HG02642 (cell line): ENCODE measurements at regions not wholly inside any gene's neighbourhood (a gene's known extent, or its start where the extent isn't known, plus 50 kb on each side); places are given as distances from the start of the nearest gene placed in this dataset.

ENCODE experiments used
- ATAC-seq: cut with Tn5 transposase; IDR thresholded peaks from one replicate; pipeline ENCODE4 v1.9.1; 2021; ENCODE audit warnings: mild to moderate bottlenecking; ENCODE audit not compliant: unreplicated experiment, poor library complexity

- ATAC-seq: no peak
These were observed 272.4 kb upstream of the MYO3A start for GRCh38 chr10:25661632-25662031.

DNA sequence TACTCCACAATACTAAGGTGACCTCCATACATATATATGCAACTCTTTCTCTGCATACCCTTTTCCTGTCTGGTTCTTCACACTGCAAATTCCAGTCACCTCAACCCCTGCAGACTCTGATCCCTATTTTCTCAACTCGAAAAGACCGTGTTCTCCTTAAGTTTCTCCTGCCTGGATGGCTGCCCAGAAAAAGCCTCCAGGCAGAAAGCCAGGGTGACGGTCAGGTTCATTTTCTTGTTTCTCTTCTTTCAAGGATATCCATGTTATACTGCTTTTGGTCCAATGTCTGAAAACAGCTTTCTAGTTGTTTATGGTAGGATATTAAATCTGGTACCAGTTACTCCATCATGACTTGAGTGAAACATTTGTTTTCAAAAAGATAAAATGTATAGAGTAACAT lies 267.8 kb upstream of the MYO3A start:
- ATAC-seq: no peak

DNA sequence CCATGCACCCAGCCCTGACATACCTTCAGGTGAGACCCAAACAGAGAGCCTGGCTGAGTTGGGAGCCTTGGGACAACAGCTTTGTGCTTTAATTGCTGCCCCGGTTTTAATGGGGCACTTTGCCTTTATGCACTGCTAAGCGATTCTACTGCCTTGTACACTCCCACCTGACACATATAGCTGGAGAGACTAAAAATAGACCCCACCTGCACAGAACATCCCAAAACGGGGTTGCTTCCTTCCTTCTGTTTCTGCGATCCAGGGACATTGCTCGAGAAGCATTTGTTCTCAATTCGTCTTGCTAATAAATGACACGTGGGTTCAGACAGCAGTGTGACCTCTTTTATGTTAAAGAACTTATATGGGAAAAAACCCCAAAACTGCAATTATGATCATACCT lies 258.8 kb upstream of the MYO3A start:
- no peak for ATAC-seq

DNA sequence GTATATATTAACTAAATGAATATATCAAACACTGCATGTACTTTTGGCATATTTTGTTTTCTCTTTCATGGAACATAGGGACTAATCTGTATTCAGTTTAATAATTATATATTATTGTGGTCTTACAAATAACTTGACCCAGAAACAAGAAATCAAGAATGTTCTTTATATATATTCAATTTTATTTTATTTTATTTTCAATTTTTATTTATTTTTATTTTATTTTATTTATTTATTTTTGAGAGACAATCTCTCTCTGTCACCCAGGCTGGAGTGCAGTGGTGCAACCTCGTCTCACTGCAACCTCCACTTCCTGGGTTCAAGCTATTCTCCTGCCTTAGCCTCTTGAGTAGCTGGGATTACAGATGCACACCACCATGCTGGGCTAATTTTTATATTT lies 258.4 kb upstream of the MYO3A start:
- no peak for ATAC-seq

GRCh38 chr10:25678220-25678619 lies 255.8 kb upstream of the MYO3A start:
- no peak for ATAC-seq

DNA sequence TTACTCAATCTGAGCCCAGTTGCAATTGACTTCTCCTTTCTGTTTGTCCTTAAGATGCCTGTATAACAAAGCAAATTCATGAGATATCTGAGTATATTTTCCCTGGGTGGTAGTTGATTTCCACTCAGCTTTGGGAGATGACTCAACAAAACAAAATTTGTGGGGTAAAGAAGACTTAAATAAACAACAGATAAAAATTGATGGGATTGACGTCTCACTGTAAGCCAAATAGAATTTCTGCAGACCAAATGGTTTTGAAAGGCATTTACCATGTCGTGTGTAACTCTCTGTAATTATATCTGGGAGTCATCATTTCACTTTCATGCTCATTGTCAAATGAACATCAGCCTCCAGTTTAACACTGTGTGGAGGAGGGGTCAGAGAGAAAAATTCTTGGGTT lies 255.4 kb upstream of the MYO3A start:
- ATAC-seq: no peak

- no peak for ATAC-seq
These were observed 251.7 kb upstream of the MYO3A start for GRCh38 chr10:25682203-25682851.

DNA sequence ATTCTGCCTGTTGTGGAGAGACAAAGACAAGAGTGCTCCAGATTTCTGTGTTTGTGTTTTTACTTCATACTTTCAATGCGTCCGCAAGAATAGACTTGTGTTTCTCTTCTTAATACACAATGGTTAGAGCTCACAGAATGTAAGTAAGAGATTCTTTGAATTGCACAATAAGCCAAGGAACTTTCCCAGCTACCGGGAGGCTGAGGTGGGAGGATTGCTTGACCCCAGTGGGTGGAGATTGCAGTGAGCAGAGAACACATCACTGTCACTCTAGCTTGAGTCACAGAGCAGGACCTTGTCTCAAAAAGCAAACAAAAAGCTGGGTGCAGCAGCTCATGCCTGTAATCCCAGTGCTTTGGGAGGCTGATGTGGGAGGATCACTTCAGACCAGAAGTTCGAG lies 250.7 kb upstream of the MYO3A start:
- ATAC-seq: no peak

DNA sequence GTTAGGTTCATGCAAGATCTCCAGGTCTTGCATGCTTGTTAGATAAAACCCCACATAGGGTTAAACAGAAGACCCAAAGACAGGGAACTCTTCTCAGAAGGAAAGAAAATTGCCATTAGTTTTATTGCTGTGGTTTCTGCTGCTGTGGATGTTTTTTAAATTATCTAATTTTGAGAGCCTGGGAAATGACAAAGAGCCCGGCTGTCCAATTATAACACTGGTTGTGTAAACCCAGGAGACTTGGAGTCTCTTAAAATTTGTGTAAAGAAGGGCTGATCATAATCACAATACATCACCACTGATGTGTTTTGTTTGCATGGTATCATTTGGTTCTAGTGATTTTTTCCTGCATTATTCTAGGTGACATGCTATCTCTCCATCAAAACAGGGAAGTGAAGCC lies 246.5 kb upstream of the MYO3A start:
- ATAC-seq: no peak

DNA sequence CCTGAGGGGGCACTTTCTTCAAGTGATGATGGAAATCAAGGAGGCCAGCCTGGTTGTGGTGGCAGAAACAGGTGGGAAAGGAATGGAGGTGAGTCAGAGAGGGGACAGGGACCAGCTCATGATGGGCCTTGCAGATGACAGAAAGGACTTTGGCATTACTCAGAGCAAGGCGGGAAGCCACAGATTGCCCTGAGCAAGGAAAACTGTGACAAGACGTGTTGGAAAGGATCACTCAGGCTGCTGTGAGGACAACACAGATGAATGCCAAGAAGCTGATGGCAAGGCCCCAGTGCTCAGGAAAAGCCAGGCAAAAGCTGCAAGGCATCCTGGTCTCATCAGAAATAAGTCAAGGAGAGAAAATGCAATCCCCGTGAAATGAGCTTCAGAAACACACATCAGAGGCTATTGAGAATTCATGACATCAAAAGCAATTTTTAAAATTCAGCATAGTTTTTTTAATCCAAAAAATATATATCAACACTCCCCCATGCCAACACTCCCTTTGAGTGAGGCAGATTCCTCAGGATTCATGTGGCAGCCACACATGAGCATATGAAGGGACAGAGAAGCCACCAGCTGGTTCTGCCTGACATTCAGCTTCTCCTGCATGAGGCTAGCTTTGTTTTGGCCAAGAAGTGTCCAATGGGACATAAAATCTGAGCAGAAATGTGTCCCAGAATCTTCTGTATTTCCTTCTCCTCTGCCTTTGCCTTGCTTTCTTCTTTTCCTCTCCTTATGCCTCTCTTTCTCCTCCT lies 244.5 kb upstream of the MYO3A start:
- ATAC-seq: no peak

DNA sequence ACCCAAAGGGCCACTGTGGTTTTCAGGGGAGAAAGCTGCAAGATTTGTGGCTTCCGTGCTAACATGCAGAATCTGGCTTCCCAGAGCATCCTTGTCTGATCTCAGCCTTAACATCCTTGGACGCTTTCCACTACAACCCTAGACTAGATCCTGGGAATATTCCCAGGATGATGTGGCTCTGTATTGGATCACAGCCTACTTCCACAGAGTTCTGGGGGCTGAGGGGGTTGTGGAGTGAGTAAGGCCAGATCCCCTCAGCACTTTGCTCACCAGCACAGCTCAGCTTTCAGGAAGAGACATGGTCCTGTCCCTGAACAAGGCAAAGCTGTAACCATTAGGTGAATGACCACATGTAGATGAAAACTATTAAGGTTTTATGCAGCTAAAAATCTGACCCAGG lies 241.3 kb upstream of the MYO3A start:
- no peak for ATAC-seq

DNA sequence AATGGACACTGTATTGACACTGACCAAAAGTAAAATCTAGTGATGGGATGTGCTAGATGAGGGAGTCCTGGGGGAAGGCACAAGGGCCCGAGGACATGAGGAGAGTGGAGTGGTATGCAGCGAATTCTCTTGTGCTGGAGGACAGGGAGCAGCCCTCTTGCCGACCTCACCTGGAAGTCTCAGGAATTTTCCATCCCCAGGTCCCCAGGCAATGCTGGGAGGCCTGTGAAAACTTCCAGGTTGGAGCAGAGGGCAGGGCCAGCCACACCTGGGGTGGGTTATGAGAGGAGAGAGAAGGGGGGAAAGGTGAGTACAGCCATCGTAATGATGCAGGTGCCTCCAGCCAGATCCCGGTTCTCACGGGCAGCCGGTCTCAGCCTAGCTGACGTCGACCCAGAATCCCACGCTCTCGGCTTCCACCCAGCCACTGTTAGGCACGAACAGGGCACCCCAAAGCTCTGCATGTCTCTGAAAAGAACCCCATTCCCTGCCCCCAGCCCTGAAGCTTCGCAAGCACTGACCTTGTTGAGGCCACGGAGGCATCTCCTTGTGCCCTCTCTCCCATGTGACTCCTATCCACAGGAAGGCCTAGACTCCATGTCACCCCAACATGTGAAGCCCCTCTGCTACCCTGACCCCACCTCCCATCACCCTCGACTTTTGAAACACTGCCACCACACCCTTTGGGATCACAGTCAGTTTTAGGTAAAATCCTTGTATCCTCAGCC lies 239.7 kb upstream of the MYO3A start:
- ATAC-seq: no peak

DNA sequence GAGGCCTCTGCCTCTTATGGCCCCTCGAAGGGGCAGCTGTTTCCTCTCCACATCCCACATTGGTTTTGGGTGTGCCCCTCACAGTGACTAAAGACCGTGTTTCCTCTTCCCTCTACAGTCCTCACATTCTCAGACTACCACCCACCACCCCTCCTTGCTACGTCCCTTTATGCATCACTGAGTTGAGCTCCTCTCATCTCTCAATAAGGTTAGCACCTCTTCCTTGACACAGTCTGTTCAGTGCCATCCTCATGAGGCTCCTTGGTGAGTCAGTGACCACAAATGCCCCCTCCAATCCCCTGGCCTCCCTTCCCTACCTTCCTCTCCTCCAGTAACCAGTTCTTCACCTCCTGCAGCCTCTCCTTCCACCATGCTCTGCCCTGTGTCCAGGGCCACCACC lies 239.1 kb upstream of the MYO3A start:
- ATAC-seq: no peak

DNA sequence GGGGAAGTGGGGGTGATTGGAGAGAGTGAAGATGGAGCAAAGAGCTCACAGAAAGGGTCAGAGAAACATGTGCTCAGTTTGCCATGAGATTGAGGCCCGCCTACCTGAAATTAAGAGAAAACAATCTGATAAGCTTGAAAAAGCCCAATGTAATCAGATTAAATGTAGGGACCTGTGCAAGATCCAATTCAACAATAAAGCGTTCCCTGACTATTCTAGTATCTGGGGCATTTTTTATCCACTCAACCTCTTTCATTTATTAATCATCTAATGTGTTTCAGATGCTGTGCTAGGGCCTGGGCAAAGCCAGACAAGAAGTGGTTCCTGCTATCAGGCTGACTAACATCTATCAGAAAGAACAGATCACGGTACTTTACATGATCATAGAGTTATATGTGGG lies 238.4 kb upstream of the MYO3A start:
- no peak for ATAC-seq

GRCh38 chr10:25696013-25696708 lies 237.9 kb upstream of the MYO3A start:
- no peak for ATAC-seq

DNA sequence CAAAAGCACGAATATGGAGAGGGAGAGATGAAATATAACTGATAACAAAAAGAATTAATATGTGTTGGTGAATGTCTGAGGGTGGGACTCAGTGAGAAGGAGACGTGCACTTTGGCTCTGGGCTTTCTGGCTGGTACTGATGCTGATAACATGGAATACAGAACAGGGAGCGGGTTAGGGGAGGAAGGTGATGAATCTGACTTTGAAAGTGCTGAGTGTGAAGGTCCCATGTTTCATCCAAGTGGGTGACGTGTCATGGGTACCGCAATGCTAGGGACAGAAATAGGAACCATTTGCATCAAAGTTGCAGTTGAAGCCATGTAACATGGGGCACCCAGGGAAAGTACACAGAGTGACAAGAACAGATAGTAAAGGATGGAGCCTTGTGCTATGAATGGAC lies 236.6 kb upstream of the MYO3A start:
- ATAC-seq: no peak

DNA sequence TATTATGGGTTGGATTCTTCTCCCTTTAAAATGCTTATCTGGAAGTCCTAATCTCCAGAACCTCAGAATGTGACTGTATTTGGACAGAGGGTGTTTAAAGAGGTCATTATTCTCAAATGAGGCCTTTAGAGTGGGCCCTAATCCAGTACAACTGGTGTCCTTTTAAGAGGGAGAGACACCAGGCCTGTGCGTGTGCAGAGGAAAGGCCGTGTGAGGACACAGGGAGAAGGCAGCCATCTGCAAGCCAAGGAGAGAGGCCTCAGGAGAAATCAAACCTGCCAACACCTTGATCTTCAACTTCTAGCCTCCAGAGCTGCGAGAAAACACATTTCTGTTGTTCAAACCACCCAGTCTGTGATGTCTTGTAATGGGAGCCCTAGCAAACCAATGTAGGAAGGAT lies 235.4 kb upstream of the MYO3A start:
- ATAC-seq: no peak

- no peak for ATAC-seq
These were observed 234.4 kb upstream of the MYO3A start for GRCh38 chr10:25699631-25700030.

DNA sequence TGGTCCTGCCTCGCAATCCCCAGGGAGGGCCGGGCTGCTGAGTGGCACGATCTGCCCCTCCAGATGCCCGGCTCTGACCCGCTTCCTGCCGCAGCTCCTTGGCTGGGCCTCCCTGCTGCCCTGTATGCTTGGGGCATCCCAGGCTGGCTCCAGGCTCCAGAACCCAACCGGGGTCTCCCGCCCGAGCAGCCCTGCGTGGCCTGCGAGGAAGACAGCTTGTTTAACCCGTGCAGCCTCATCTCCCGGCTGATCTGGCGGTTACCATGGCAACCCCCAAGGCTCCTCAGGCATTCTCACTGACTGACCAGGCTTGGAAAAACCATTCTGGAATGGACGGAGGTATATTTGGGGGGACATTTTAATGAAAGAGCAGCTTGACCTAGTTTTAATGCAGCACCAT lies 232.4 kb upstream of the MYO3A start:
- ATAC-seq: no peak

- ATAC-seq: no peak
These were observed 229.4 kb upstream of the MYO3A start for GRCh38 chr10:25704622-25705021.

DNA sequence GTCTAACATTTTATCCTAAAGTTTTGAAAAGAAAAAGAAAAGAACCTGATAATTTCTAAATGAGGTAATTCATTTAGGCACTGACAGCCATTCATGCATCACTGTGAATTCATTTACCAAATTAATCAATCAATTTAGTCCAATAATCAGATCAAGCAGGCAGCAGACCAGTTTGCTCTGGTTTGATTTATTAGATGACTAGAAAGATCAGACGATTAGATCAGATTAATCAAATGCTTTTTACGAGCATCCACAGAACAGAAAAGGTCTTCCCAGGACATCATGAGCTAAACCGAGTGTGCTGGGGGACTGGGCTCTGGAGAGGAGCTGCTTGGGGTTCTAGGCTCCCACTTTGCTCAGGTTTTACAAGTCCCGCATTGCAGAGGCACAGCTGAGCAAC lies 226.5 kb upstream of the MYO3A start:
- no peak for ATAC-seq
